GM21528 (cell line): ENCODE measurements at regions not wholly inside any gene's neighbourhood (a gene's known extent, or its start where the extent isn't known, plus 50 kb on each side); places are given as distances from the start of the nearest gene placed in this dataset.
A peak's percentile ranks its signal among the peaks of the same experiment; 100 is the strongest.

Source experiments
- ATAC-seq: cut with Tn5 transposase; IDR thresholded peaks from one replicate; pipeline ENCODE4 v1.9.1; 2021; ENCODE audit warnings: mild to moderate bottlenecking, moderate library complexity; ENCODE audit not compliant: unreplicated experiment, low FRiP score

- ATAC-seq, result no peak
These were observed 111.2 kb upstream of the RPS23 start for GRCh38 chr5:82389347-82389746.

- ATAC-seq, result no peak
These were observed 110.0 kb upstream of the RPS23 start for GRCh38 chr5:82388181-82388580.

GRCh38 chr5:82387819-82388166 lies 109.6 kb upstream of the RPS23 start:
- no peak for ATAC-seq

GRCh38 chr5:82387001-82387818 lies 109.1 kb upstream of the RPS23 start:
- ATAC-seq, result no peak

GRCh38 chr5:82386576-82386975 lies 108.4 kb upstream of the RPS23 start:
- ATAC-seq, result no peak

GRCh38 chr5:82384034-82384750 lies 106.0 kb upstream of the RPS23 start:
- no peak for ATAC-seq

- no peak for ATAC-seq
These were observed 103.4 kb upstream of the RPS23 start for GRCh38 chr5:82381591-82381990.

- ATAC-seq, result no peak
These were observed 98.2 kb upstream of the RPS23 start for GRCh38 chr5:82376307-82376706.

- no peak for ATAC-seq
These were observed 97.5 kb upstream of the RPS23 start for GRCh38 chr5:82375488-82376244.

- peak; percentile 61 for ATAC-seq
These were observed 96.5 kb upstream of the RPS23 start for GRCh38 chr5:82374637-82375036.

- ATAC-seq, result no peak
These were observed 89.8 kb upstream of the RPS23 start for GRCh38 chr5:82367930-82368329.

GRCh38 chr5:82365744-82366228 lies 87.6 kb upstream of the RPS23 start:
- no peak for ATAC-seq

GRCh38 chr5:82365026-82365425 lies 86.9 kb upstream of the RPS23 start:
- ATAC-seq, result no peak

GRCh38 chr5:82364497-82364896 lies 86.3 kb upstream of the RPS23 start:
- ATAC-seq, result no peak

- no peak for ATAC-seq
These were observed 85.4 kb upstream of the RPS23 start for GRCh38 chr5:82363524-82363923.

- ATAC-seq, result no peak
These were observed 84.5 kb upstream of the RPS23 start for GRCh38 chr5:82362636-82363035.

- ATAC-seq, result no peak
These were observed 81.9 kb upstream of the RPS23 start for GRCh38 chr5:82360022-82360421.

- ATAC-seq, result no peak
These were observed 81.1 kb upstream of the RPS23 start for GRCh38 chr5:82359272-82359671.

- no peak for ATAC-seq
These were observed 80.3 kb upstream of the RPS23 start for GRCh38 chr5:82358457-82358856.

GRCh38 chr5:82356808-82357671 lies 78.9 kb upstream of the RPS23 start:
- no peak for ATAC-seq
